Mesenchymal stem cell (in vitro differentiated cells and primary cell): ENCODE measurements at regions not wholly inside any gene's neighbourhood (a gene's known extent, or its start where the extent isn't known, plus 50 kb on each side); places are given as distances from the start of the nearest gene placed in this dataset.
"Not testable (repeated sequence)": the region's sequence is repeated elsewhere in the genome, so short reads cannot be mapped to it uniquely, and the experiment has no call there.

Source experiments
- DNase-seq: peaks from one replicate; pipeline ENCODE4 v3.0.0-alpha.2; 2013
- H2AFZ ChIP-seq: one replicate; pipeline ENCODE4 v1.6.1; 2013; ENCODE audit warnings: low read depth, mild to moderate bottlenecking, control low read depth, inconsistent platforms, low read length, moderate library complexity
- H2AK5ac ChIP-seq: 2 replicates; pipeline ENCODE4 v1.6.1; 2013; ENCODE audit warnings: low read length, moderate library complexity, mild to moderate bottlenecking, inconsistent platforms; ENCODE audit not compliant: severe bottlenecking
- H2BK120ac ChIP-seq: one replicate; pipeline ENCODE4 v1.6.1; 2013; ENCODE audit warnings: low read depth, mild to moderate bottlenecking, inconsistent platforms, low read length, moderate library complexity
- H2BK12ac ChIP-seq, 2 experiments: one replicate each; pipeline ENCODE4 v1.6.1; 2013; ENCODE audit warnings: inconsistent platforms in 2 of 2, low read length in 2 of 2, mild to moderate bottlenecking in 2 of 2, moderate library complexity in 2 of 2, control low read depth in 1 of 2
- H2BK15ac ChIP-seq: one replicate; pipeline ENCODE4 v1.6.1; 2013; ENCODE audit warnings: mild to moderate bottlenecking, low read depth, inconsistent platforms; ENCODE audit not compliant: poor library complexity, severe bottlenecking
- H2BK5ac ChIP-seq: 2 replicates; pipeline ENCODE4 v1.6.1; 2013; ENCODE audit warnings: low read depth, mild to moderate bottlenecking, low read length, control low read depth, inconsistent platforms; ENCODE audit not compliant: poor library complexity, severe bottlenecking
- H3K14ac ChIP-seq, 2 experiments: one replicate each; pipeline ENCODE4 v1.6.1; 2013; ENCODE audit warnings: inconsistent platforms in 2 of 2, low read length in 2 of 2, control low read depth in 1 of 2, mild to moderate bottlenecking in 1 of 2, moderate library complexity in 1 of 2
- H3K18ac ChIP-seq, 2 experiments: one replicate each; pipeline ENCODE4 v1.6.1; 2013; ENCODE audit warnings: inconsistent platforms in 2 of 2, low read length in 2 of 2, control low read depth in 1 of 2, low read depth in 1 of 2, mild to moderate bottlenecking in 1 of 2
- H3K23ac ChIP-seq, 2 experiments: one replicate each; pipeline ENCODE4 v1.6.1; 2013; ENCODE audit warnings: inconsistent platforms in 2 of 2, low read length in 2 of 2, mild to moderate bottlenecking in 2 of 2, moderate library complexity in 2 of 2, control low read depth in 1 of 2
- H3K27ac ChIP-seq: 2 replicates; pipeline ENCODE4 v1.5.1; 2013; ENCODE audit warnings: mild to moderate bottlenecking, moderate library complexity, low read length, control low read depth, inconsistent platforms; ENCODE audit not compliant: poor library complexity, severe bottlenecking
- H3K27me3 ChIP-seq, 2 experiments: 2 replicates each; pipeline versions ENCODE4 v1.6.1 to v1.7.0; 2013; ENCODE audit warnings: low read length in 2 of 2, mild to moderate bottlenecking in 2 of 2, moderate library complexity in 2 of 2, control low read depth in 1 of 2, inconsistent platforms in 1 of 2; ENCODE audit not compliant: control insufficient read depth in 1 of 2, insufficient read depth in 1 of 2
- H3K36me3 ChIP-seq, 2 experiments: 2 replicates each; pipeline versions ENCODE4 v1.6.1 to v1.7.0; 2013; ENCODE audit warnings: low read length in 2 of 2, control low read depth in 1 of 2, inconsistent platforms in 1 of 2, low read depth in 1 of 2, mild to moderate bottlenecking in 1 of 2; ENCODE audit not compliant: insufficient read depth in 2 of 2, control insufficient read depth in 1 of 2
- H3K4ac ChIP-seq, 2 experiments: one replicate each; pipeline ENCODE4 v1.6.1; 2013; ENCODE audit warnings: inconsistent platforms in 2 of 2, low read length in 2 of 2, mild to moderate bottlenecking in 2 of 2, moderate library complexity in 2 of 2, control low read depth in 1 of 2, low read depth in 1 of 2
- H3K4me1 ChIP-seq: 2 replicates; pipeline ENCODE4 v1.6.1; 2013; ENCODE audit warnings: low read depth, low read length, control low read depth; ENCODE audit not compliant: control insufficient read depth, insufficient read depth
- H3K4me2 ChIP-seq: 2 replicates; pipeline ENCODE4 v1.6.1; 2013; ENCODE audit warnings: low read length, mild to moderate bottlenecking, inconsistent platforms; ENCODE audit not compliant: poor library complexity, severe bottlenecking
- H3K4me3 ChIP-seq, 2 experiments: 2 replicates each; pipeline versions ENCODE4 v1.5.1 to v1.7.0; 2013; ENCODE audit warnings: low read length in 2 of 2, mild to moderate bottlenecking in 2 of 2, control low read depth in 1 of 2, low read depth in 1 of 2; ENCODE audit not compliant: insufficient read depth in 1 of 2
- H3K79me1 ChIP-seq: replicated peaks from 2 replicates; pipeline ENCODE4 v1.6.1; 2013; ENCODE audit warnings: mild to moderate bottlenecking, control low read depth, low read length, inconsistent platforms; ENCODE audit not compliant: poor library complexity, severe bottlenecking
- H3K9ac ChIP-seq: 2 replicates; pipeline ENCODE4 v1.7.0; 2013; ENCODE audit warnings: mild to moderate bottlenecking, low read length, moderate library complexity
- H3K9me3 ChIP-seq: 2 replicates; pipeline ENCODE4 v1.7.0; 2013; ENCODE audit warnings: mild to moderate bottlenecking, low read length; ENCODE audit not compliant: control insufficient read depth
- H4K8ac ChIP-seq: one replicate; pipeline ENCODE4 v1.6.1; 2013; ENCODE audit warnings: inconsistent platforms, mild to moderate bottlenecking, low read length, moderate library complexity
- H4K91ac ChIP-seq: one replicate; pipeline ENCODE4 v1.6.1; 2013; ENCODE audit warnings: mild to moderate bottlenecking, low read length, inconsistent platforms
- WGBS: methylation state at CpG from one replicate; pipeline ENCODE4 v1.1.7; 2013; ENCODE audit warnings: mixed read lengths; 5-methylcytosine and 5-hydroxymethylcytosine counted together

GRCh38 chr7:76709703-76710102, 82.6 kb upstream of the POMZP3 start:
- not testable (repeated sequence) for H2BK15ac ChIP-seq, H3K27me3 ChIP-seq, H4K8ac ChIP-seq, H2AK5ac ChIP-seq, H3K27ac ChIP-seq, H2AFZ ChIP-seq, H3K23ac ChIP-seq, H3K4me3 ChIP-seq, H3K36me3 ChIP-seq, H3K18ac ChIP-seq, H3K4ac ChIP-seq, H3K4me1 ChIP-seq, H3K9ac ChIP-seq, H3K79me1 ChIP-seq, H2BK12ac ChIP-seq, DNase-seq, H4K91ac ChIP-seq, H2BK5ac ChIP-seq, H3K14ac ChIP-seq, H3K4me2 ChIP-seq, H2BK120ac ChIP-seq
- no CpG with 5 or more reads among the region's 1 CpG for WGBS
- H3K9me3 ChIP-seq: peaks cover 12% of the 10 kb centered on the region

DNA sequence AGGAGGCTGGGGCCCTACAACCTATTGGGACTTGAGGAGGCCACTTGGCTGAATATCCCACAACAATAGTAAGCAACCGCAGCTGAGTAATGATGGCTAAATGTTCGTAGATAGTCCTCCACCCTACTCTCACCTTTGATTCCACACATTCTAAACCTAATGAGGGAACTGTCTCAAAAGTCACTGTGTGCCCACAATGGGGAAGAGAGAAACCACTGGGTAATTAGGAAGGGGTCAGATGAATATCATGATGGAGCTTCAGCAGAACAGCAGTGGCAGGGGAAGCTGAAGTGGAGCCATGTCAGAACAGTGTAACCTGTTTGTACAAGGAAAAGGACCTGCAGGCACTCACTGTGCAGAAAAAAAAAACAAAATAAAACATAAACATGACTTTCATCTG, 81.4 kb upstream of the POMZP3 start:
- not testable (repeated sequence) for H3K36me3 ChIP-seq, H3K23ac ChIP-seq, H3K4me1 ChIP-seq, H3K4ac ChIP-seq, H4K91ac ChIP-seq, H3K79me1 ChIP-seq, H4K8ac ChIP-seq, H3K4me2 ChIP-seq, H3K4me3 ChIP-seq, H2AFZ ChIP-seq, H2BK15ac ChIP-seq, H2AK5ac ChIP-seq, DNase-seq, H2BK12ac ChIP-seq, H3K14ac ChIP-seq, H3K27ac ChIP-seq, H3K9ac ChIP-seq, H2BK5ac ChIP-seq, H3K18ac ChIP-seq, H2BK120ac ChIP-seq, H3K27me3 ChIP-seq
- peaks cover 12% of the 10 kb centered on the region for H3K9me3 ChIP-seq
- 67% methylated on average over 2 of the region's 2 CpGs for WGBS

- H3K4me2 ChIP-seq, H4K8ac ChIP-seq, H3K27ac ChIP-seq, H3K36me3 ChIP-seq, H3K9ac ChIP-seq, DNase-seq, H2BK12ac ChIP-seq, H4K91ac ChIP-seq, H3K4ac ChIP-seq, H2AFZ ChIP-seq, H2BK15ac ChIP-seq, H3K14ac ChIP-seq, H2BK120ac ChIP-seq, H2AK5ac ChIP-seq, H2BK5ac ChIP-seq, H3K23ac ChIP-seq, H3K27me3 ChIP-seq, H3K4me3 ChIP-seq, H3K4me1 ChIP-seq, H3K18ac ChIP-seq, H3K79me1 ChIP-seq: not testable (repeated sequence)
- peaks cover 12% of the 10 kb centered on the region for H3K9me3 ChIP-seq
Observed at GRCh38 chr7:76703815-76704214, 76.7 kb upstream of the POMZP3 start.

DNA sequence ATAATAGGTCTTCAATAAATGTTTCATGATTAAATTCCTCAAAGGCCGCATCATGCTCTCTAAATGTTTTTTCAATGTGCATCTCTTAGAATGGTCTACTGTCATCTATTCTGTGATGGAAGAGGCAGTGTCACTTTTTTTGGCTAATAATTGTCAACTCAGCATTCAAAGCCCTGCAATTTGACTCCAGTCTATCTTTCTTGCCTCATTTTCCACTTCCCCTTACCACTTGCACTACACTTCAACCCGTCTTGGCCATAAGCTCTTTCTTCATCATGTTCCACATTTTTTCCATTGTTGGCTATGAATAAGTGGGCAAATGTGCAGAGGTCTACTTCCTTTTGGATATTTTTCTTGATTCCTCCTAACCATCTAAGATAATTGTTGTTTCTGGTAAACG, 59.2 kb upstream of the POMZP3 start:
- not testable (repeated sequence) for H2BK15ac ChIP-seq, H3K79me1 ChIP-seq, H2BK12ac ChIP-seq, H3K27me3 ChIP-seq, H3K4me3 ChIP-seq, H2BK5ac ChIP-seq, H3K36me3 ChIP-seq, H3K9ac ChIP-seq, H4K8ac ChIP-seq, H2AK5ac ChIP-seq, H3K18ac ChIP-seq, H2BK120ac ChIP-seq, H3K9me3 ChIP-seq, H3K14ac ChIP-seq, H4K91ac ChIP-seq, H3K23ac ChIP-seq, H3K4ac ChIP-seq, H3K27ac ChIP-seq, H2AFZ ChIP-seq, H3K4me2 ChIP-seq, H3K4me1 ChIP-seq, DNase-seq
- WGBS: no CpG with 5 or more reads among the region's 3 CpGs
